HG02759 (cell line): ENCODE measurements at regions not wholly inside any gene's neighbourhood (a gene's known extent, or its start where the extent isn't known, plus 50 kb on each side); places are given as distances from the start of the nearest gene placed in this dataset.

Source experiments
- ATAC-seq: cut with Tn5 transposase; IDR thresholded peaks from one replicate; pipeline ENCODE4 v1.9.1; 2021; ENCODE audit warnings: mild to moderate bottlenecking, moderate library complexity; ENCODE audit not compliant: unreplicated experiment

- ATAC-seq = no peak
These were observed 202.0 kb downstream of the CXCL12 start for GRCh38 chr10:44182909-44183308.

DNA sequence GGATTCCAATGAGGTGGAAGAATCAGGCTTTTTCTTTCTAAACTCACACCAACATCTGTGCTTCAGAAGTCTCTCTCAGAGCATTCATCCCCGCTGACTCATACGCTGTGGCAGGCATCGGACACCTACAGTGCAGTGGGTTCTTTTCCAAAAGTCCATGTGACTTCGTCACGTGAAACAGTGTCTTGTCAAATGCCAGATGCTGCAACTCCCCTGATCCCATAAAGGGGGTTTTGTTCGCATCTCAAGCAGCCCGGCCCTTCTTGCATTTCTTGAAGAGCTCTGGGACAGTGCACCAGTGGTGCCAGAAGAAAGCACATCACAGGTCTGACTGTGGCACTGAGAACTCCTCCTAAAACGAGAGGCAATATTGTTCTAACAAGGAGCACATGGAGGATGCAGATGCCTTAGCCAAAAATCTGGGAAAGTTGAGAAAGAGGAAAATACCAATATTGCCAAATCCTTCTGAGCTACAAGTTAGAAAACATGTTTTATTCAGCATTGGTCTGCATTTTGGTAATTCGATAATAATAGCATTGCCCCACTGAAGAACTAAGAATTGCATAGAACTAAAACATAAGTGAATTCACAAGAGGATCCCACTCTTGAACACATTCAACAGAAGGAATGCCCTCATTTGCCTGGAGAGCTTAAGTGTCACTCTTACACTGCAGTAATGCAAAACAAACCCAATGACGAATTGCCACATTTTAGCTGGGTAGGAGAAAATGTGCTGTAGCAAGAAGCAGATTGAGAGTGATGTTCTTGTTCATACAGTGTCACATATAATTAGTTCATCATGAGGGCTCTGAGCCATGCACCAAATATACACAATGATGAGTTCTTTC is 204.4 kb downstream of the CXCL12 start:
- no peak for ATAC-seq

- ATAC-seq = no peak
These were observed 206.0 kb downstream of the CXCL12 start for GRCh38 chr10:44178856-44179255.

DNA sequence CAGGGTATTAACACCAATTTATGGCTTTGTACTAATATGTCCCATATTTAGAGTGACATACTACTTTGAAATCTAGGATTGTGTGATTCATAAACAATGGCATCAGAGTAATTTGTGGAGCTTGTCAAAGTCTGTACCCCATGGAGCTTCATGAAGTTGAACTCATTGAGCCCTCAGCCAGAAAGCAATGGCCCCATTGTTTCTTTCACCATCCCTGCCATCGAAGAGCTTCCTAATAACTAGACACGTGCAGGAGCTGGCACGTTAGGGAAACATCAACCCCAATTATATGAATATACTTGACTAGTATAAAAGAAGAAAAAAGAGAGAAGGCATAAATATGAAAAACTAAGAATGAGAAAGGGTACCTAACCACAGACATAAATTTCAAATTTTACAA is 206.6 kb downstream of the CXCL12 start:
- no peak for ATAC-seq

- no peak for ATAC-seq
These were observed 207.3 kb downstream of the CXCL12 start for GRCh38 chr10:44177610-44178009.

DNA sequence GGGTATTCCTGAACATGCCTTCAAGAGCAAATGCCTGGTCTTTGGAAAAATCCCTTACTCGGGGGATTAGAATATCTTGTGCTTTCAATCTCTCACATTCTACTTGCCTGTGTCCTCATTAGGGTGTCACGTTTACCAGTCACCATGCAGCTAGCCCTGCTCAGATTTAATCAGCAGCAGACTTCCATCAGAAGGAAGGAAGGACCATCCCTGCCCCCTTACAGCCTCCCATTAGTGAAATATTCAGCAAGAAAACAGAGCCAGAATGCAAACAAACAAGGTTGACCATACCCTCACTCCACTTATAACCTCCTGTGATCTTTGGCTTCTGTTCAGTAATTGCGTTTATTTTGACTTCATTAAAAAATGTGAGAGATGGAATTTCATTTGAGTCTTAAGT is 208.6 kb downstream of the CXCL12 start:
- no peak for ATAC-seq

GRCh38 chr10:44173608-44173894 is 211.3 kb downstream of the CXCL12 start:
- ATAC-seq = no peak

DNA sequence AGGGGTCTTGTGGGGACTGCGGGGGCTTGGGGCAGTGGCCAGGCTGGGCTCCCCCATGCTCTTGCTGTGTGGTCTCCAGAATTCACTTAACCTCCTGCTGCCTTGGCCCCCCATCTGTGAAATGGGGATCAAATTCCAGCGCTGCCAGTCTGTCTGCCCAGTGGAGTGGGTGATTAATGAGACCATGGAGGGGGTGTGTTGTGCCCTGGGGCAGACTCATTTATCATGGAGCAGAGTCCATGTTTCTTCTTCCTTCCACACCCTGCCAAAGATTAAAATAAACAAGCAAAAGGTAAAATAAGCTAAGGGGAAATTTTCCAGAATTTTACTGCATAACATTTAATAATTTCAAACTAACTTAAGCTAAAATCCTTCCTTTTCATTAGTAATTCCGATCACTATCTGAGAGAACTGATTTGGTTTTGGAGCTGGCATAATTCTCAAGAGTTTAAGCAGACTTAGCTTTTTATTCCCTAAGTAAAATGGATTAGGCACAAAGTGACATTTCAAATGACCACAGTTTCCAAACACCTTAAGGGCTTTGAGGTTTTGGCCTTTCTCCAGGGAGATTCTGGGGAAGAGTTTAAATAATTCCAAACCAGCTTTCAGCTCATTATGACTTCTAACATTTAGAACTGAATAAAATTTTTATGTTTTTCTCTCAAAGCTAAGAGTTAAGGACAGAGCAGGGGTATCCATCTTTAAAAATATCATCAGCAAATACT is 211.9 kb downstream of the CXCL12 start:
- no peak for ATAC-seq

GRCh38 chr10:44171765-44172164 is 213.1 kb downstream of the CXCL12 start:
- ATAC-seq = no peak

GRCh38 chr10:44168478-44168877 is 216.4 kb downstream of the CXCL12 start:
- no peak for ATAC-seq

DNA sequence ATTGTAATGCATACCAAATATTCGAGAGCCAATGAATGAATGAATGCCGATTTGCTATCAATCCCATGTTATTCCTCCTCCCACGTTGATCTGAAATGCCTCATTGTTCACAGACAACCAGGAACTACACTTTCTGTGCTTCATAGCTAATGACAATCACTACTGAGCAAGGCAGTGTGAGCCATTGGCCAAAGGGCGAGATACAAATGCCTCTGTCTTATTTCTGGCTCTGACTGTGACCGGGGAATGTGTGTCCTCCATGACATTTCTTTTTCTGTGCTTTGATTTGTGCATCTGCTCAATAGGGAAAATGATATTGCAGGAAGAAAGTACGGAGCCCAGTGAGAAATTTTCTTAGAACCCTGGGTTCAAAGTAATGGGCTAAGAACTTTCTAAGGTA is 217.1 kb downstream of the CXCL12 start:
- ATAC-seq = no peak

DNA sequence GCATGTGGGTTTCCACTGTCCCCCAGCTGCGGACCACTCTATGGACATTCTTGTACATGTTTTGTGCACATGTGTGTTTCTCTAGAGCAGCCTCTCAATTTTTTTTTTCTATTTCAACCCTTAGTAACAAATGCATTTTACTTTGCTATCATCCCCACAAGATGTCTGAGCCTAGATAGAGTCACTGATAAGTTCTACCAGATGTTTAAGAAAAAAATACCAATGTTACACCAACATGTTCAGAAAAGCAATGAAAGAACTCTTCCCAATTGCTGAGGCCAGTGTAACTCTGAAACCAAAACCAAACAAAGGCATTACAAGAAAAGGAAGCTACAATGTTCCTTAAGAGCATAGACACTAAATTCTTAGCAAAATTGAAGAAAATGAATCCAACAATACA is 218.5 kb downstream of the CXCL12 start:
- ATAC-seq = no peak

DNA sequence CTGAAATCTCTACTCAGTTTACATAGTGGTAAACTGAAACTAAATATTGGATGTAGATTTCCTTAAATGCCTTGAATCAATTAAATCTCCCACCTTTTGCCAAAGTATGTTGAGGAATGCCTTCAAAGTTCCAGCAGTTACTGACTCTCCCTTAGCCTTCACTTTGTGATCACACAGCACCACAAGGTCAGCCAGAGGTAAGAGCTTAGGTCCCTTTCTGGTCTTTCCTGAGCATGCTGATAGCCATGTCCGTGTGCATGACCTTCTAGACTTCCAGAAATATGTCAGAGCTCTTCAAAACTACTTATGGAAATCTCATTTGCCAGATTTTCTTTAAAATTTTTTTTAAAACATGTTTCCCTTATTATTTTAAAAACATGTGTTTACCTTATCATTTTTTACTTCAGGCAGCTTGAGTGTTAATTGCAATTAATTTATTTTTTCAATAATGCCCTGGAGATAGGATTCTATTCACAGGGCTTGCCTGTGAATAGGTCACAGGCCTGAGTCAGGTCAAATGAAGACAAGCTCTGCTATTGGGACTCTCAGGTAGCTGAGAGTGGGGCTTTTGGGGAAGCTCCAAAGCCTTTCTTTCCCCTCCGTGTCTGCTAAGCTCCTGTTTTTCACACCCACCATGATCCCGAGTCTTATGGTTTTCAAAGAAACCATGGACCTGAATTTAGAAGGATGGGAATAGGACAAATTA is 220.5 kb downstream of the CXCL12 start:
- no peak for ATAC-seq

DNA sequence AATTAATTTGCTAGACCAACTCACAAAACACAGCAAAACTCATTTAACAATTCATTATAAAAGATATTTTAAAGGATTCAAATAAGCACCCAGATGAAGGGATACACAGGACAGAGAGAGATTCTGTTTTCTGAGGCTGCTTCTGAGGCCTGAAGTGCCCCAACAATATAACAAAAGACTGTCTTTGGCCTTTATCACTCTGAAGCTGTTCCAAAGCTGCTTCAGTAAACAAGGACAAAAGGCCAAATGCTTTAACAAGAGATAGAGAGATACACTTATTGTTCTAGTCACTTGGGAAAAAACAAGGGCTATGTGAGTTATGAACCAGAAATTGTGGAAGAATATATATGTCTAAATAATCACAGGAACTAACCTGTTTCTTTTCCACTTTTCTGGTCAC is 223.7 kb downstream of the CXCL12 start:
- no peak for ATAC-seq

- no peak for ATAC-seq
These were observed 227.3 kb downstream of the CXCL12 start for GRCh38 chr10:44157574-44157973.

GRCh38 chr10:44154956-44155355 is 229.9 kb downstream of the CXCL12 start:
- ATAC-seq = no peak

DNA sequence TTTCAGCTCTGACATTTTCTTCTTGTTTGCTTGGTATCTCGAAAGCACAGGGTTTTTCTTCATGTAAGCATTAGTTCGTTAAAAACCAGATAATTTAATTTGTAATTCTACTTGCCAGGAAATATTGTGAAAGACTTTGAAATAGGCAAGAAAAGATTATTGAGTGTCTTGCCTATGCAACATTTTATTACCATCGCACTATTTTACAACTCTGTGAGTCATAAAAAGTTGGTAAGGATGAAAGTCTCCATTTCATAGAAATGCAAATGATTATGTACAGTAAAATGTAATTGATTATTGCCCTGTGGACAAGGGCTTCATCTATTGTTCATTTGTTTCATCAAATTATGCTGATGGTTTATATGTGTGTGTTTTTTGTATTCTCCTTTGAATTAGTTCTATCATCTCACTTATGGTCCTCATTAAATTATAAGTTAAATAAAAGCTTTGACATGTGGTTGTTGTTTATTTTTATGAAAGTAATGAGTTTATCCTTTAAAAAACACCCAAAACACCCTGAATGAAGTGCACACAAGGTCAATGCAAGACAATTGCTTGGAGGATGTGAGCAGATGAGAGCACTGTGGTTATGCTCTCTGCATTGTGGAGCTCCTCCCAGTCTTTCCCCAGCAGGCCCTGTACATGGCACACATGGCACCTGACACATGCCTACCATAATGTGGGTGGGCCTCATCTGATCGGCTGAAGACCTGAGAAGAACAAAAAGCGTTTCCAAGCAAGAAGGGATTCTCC is 230.8 kb downstream of the CXCL12 start:
- ATAC-seq = no peak

DNA sequence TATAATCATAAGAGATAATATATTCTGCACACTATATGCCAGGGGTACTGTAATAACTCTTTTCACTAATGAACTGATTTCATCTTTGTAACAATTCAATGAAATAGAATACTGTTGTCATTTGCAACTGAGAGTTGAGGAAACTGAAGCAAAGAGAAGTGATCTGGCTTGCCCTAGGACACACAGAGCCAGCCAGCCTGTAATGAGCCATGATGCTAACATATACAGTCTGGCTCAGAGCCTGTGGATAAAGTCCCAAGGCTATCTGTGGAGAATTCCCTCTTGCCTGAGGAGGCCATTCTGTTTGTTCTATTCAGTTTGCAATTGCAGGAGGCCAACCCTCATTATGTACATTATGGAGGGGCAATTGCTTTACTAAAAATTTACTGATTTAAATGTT is 241.3 kb downstream of the CXCL12 start:
- no peak for ATAC-seq

DNA sequence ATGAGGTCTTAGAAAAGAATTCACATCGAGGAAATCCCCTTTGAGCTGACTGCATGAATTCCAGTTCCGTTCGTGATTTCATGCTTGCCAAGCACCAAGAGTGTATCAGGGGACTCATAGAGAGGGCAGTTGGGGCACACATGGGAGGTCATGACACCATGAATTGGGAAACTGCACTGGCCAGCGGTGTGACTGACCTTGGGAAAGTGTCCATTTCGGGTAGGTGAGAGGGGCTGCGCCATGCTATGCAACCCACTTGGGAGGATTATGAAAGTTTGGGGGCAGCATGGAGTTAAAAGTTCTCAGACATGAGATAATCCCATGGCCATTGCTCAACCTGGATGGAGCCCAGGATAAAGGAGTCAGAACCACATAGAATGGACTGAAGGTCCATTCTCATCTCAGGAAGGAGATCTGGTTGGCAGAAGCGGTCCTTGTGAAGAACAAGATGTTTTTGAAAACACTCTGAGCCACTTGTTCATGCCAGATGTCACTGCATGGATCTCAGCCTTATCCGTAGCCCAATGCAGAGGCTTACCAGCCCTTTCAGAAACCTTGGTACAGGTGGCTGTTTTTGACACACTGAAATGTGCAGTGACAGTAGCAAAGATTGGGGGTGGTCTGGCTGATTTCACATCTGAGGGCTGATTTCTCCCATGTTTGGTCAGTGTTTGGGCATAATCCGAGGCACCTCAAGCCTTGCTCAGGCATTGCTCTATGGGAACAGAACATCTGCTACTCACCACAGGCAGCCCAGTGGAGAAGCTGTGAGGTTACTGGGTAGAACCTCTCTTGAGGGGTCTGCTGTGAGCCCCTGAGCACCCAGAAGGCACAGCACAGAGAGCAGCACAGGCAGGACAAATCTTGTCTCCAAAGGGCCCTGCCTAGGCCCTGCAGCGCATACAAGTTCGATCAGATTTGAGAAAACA is 252.3 kb downstream of the CXCL12 start:
- no peak for ATAC-seq

- no peak for ATAC-seq
These were observed 258.6 kb downstream of the CXCL12 start for GRCh38 chr10:44126291-44126717.
